Sigmoid colon (tissue), 4 donors: ENCODE measurements at regions not wholly inside any gene's neighbourhood (a gene's known extent, or its start where the extent isn't known, plus 50 kb on each side); places are given as distances from the start of the nearest gene placed in this dataset.

Experiments used
- CTCF ChIP-seq, 4 experiments: fragments of 450-650 bp in 3 of 4; fragments of 200-600 bp in 1 of 4; IDR thresholded peaks; one replicate each; pipeline ENCODE4 v1.5.1; 2016 to 2019; ENCODE audit warnings: antibody characterized with exemption in 4 of 4, mild to moderate bottlenecking in 3 of 4, moderate library complexity in 2 of 4
- EP300 ChIP-seq, 4 donors: sonication (generic); formaldehyde crosslinking; IDR thresholded peaks; one replicate each; pipeline ENCODE4 v1.6.1; 2017; ENCODE audit warnings: antibody characterized with exemption in 4 of 4
- POLR2A ChIP-seq, 2 donors: fragments of 450-650 bp; IDR thresholded peaks; one replicate each; pipeline ENCODE4 v1.6.1; 2016; ENCODE audit warnings: antibody characterized with exemption in 2 of 2, mild to moderate bottlenecking in 2 of 2, moderate library complexity in 2 of 2
- POLR2AphosphoS5 ChIP-seq, 4 donors: sonication (generic); formaldehyde crosslinking; IDR thresholded peaks; one replicate each; pipeline ENCODE4 v1.6.1; 2017; ENCODE audit warnings: antibody characterized with exemption in 4 of 4

GRCh38 chr19:31119951-31120690 lies 229.1 kb downstream of the TSHZ3 start:
- TF ChIP-seq CTCF (IDR thresholded peaks at IDR 0.05) = no peak
- no peak for TF ChIP-seq POLR2A (IDR thresholded peaks at IDR 0.05)
- TF ChIP-seq POLR2AphosphoS5 (IDR thresholded peaks at IDR 0.05) = no peak
- TF ChIP-seq EP300 (IDR thresholded peaks at IDR 0.05) = no peak
